HT1080 (cell line): ENCODE measurements at regions not wholly inside any gene's neighbourhood (a gene's known extent, or its start where the extent isn't known, plus 50 kb on each side); places are given as distances from the start of the nearest gene placed in this dataset.
A peak's percentile ranks its signal among the peaks of the same experiment; 100 is the strongest.
"Not testable (repeated sequence)": the region's sequence is repeated elsewhere in the genome, so short reads cannot be mapped to it uniquely, and the experiment has no call there.

Source experiments
- DNase-seq: peaks from one replicate; pipeline ENCODE4 v3.0.0-alpha.2; 2015; ENCODE audit warnings: low read depth

DNA sequence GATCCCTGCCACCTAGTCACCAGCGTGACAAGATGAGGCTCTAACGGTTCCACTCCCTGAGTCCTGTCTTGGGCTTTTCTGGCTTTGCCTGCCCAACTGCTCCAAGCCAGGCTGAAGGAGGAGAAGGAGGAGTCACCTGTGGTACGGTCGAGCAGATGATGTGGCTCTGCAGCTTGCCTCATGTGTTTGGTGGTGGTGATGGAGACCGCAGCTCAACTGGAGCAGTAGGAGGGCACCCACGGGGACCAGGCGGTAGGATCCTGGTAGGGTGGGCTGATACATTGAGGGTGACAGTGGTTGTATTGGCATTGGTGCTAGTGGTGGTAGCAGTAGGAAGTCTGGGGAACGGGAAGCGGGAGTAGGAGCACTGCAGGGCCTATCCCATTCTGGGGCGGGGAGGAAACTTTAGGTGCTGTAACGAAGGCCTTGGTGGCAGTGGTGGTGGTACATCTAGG, 202.8 kb upstream of the WSB1 start:
- DNase-seq, result peak; percentile 48

DNA sequence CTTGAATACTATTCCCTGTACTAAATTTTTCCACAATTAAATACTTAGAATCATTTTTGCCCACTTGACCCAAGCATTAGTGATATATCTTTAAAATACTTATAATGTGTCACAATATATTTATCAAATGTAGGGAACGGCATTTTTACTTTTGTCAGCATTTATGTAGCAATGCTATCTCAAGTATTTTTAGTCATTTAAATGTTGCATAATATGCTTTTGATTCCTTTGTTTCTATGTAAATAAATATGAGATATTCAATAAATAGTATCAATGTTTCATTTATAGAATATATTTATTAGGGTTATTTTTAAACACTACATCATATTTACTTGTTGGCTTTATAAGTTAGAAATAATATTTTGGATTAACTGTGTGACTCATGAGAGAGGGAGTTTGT, 199.7 kb upstream of the WSB1 start:
- DNase-seq, result not testable (repeated sequence)

- not testable (repeated sequence) for DNase-seq
Observed at GRCh38 chr17:27095821-27096220, 198.1 kb upstream of the WSB1 start.

DNA sequence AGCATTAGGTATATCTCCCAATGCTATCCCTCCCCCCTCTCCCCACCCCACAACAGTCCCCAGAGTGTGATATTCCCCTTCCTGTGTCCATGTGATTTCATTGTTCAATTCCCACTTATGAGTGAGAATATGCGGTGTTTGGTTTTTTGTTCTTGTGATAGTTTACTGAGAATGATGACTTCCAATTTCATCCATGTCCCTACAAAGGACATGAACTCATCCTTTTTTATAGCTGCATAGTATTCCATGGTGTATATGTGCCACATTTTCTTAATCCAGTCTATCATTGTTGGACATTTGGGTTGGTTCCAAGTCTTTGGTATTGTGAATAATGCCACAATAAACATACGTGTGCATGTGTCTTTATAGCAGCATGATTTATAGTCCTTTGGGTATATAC, 194.6 kb upstream of the WSB1 start:
- DNase-seq, result not testable (repeated sequence)

DNA sequence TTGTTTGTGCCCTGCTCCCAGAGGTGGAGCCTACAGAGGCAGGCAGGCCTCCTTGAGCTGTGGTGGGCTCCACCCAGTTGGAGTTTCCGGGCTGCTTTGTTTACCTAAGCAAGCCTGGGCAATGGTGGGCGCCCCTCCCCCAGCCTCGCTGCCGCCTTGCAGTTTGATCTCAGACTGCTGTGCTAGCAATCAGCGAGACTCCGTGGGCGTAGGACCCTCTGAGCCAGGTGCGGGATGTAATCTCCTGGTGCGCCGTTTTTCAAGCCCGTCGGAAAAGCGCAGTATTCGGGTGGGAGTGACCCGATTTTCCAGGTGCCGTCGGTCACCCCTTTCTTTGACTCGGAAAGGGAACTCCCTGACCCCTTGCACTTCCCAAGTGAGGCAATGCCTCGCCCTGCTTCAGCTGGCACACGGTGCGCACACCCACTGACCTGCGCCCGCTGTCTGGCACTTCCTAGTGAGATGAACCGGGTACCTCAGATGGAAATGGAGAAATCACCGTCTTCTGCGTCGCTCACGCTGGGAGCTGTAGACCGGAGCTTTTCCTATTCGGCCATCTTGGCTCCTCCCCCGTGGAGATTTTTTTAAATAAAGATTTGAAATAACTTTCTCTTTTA, 189.2 kb upstream of the WSB1 start:
- DNase-seq, result not testable (repeated sequence)

DNA sequence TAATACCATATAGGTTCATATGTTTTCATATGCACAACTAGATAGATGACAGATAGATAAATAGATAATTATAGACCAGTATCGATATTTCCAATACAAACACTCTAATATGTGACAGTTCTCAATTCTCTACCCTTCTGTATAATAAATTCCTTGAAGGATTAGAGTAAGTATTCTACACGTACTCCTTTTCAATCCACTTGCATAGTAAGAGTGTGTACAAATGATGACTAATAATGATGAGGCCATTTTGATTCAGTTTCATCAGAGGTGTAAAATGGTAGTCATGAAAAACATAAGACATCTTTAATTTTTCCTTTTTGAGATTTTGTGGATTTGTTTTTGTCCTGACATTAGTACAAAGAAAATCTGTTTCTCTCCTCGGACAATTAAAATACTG, 188.3 kb upstream of the WSB1 start:
- peak; percentile 10 for DNase-seq

DNA sequence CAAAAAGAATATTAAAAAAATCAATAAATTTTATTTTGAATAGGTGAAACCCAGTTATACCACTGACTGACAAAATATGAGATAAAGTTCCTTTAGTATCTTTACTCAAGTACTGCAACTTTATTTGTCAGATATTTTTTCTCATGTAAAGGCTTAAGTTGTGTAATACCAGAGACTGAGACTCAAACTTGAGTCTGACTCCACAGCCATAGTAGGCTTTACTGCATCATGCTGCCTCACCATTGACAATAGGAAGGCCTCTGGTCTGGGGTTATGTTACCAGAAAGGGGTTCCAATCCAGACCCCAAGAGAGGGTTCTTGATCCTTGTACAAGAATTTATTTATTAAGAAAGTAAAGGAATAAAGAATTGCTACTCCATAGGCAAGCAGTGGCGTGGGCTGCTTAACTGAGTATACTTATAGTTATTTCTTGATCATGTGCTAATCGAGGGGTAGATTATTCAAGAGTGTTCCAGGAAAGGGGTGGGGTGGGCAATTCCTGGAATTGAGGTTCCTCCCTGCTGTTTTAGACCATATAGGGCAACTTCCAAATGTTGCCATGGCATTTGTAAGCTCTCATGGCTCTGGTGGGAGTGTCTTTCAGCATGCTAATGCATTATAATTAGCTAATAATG, 187.4 kb upstream of the WSB1 start:
- DNase-seq, result no peak

DNA sequence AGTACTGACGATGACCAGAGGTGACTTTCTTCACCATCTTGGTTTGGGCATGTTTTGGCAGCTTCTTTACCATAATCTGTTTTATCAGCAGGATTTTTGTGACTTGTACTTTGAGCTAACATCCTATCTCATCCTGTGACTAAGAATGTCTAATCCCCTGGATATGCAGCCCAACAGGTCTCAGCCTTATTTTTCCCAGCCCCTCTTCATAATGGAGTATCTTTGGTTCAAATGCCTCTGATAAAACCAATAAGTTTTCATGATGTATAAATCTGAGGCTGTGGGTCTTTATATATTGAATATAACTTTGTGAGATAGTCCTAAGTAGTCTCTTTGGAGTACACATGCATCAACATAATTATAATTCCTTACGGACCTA, 186.9 kb upstream of the WSB1 start:
- peak; percentile 42 for DNase-seq

DNA sequence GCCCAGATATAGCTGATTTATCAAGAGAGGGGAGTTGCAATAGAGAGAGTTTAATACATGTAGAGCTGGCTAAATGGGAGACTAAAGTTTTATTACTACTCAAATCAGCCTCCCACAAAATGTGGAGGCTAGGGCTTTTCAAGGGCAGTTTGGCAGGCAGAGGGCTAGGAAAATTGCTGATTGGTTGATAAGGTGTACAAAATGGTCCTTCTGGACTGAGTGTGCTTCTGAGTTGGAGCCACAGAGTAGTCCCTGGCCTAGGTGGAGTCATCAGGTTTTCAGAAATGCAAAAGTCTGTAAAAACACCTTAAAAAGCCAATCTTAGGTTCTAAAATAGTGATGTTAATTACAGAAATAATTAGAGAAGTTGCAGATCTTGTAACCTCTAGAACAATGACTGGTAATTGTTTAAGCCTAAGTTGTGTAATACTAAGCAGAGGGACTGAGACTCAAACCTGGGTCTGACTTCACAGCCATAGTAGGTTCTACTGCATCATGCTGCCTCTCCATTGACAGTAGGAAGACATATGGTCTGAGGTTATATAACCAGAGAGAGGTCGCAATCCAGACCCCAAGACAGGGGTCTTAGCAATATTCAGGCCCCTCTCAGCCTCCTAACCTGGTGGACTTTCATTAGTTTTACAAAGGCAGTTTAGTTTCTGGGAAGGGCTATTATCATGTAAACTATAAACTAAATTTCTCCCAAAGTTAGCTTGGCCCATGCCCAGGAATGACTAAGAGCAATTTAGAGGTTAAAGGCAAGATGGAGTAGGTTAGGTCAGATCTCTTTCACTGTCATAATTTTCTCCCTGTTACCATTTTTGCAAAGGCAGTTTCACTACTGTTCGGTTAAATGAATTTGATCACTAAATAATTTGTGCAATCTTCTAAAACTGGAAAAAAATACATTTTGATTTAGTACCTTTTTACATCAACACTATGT, 186.3 kb upstream of the WSB1 start:
- DNase-seq, result not testable (repeated sequence)

GRCh38 chr17:27109346-27109745, 184.6 kb upstream of the WSB1 start:
- peak; percentile 71 for DNase-seq

DNA sequence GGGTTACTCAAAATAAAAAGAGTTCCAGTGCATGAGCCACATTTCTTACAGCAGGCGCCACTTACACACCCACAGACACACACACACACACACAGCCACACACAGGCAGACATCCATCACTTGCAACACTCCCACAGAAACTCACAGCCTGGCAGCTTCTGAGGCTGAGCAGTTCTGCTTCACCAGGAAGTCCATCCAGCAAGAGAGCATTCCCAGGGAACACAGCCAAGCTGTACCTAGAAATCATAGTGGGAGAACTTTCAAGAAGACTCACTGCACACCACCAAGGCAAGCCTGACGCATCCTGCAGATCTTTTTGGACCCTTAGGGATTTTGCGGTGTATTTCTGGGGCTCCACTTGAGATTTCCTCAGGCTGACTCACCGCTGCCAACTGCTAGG, 140.9 kb upstream of the WSB1 start:
- DNase-seq, result no peak

GRCh38 chr17:27155866-27156265, 138.0 kb upstream of the WSB1 start:
- DNase-seq, result no peak

DNA sequence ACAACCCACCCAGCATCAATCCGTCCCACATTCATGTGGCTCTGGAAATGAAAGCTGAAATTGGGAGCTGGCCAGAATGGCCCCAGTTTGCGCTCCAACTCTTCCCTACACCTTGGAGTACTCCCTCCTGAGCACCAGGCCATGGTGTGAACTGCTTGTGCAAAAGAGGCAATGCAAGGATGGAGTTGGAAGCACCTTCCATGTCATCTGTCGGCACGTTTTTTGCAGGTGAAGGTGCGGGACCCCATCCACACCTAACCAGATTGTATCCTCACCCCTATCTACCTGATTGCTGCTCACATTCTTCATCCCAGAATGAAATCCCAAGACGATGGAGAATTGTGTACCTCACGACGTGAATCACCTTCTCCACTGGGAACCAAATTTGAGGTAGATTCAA, 136.6 kb upstream of the WSB1 start:
- DNase-seq, result no peak

DNA sequence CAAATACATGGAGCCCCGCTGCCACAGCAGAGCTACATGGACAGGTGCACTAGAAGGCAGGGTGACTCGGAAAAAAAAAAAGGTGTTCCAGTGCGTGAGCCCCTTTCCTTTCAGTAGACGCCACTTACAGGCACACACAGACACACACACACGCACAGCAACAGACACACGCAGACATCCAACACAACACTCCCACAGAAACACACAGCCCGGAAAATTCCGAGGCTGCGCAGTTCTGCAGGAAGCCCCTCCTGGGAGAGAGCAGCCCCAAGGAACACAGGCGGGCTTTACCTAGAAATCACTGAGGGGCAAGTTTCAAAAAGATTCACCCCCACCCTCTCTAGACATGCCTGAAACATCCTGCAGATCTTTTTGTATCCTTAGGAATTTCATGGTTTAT, 136.0 kb upstream of the WSB1 start:
- no peak for DNase-seq

DNA sequence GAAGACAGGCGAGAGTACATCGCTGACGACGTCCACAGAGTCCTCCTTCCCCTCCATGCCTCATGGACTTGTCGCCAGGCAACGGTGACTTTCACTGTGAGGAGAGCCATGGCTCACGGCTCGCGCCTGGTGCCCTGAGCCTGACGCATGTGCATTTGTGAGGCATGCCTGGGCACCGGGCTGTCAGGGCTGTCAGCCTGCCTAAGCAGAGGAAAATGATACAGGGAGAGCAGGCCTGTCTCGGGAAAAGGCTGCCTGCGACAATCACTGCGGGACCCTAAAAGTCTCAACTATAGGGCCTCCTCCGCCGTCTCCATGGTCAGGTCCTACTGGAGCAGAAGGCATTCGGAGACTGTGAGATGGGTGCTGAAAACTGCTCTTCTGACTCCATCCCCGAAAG, 135.5 kb upstream of the WSB1 start:
- DNase-seq, result no peak

GRCh38 chr17:27180322-27180721, 113.6 kb upstream of the WSB1 start:
- DNase-seq, result no peak

GRCh38 chr17:27181379-27181925, 112.5 kb upstream of the WSB1 start:
- DNase-seq, result not testable (repeated sequence)

DNA sequence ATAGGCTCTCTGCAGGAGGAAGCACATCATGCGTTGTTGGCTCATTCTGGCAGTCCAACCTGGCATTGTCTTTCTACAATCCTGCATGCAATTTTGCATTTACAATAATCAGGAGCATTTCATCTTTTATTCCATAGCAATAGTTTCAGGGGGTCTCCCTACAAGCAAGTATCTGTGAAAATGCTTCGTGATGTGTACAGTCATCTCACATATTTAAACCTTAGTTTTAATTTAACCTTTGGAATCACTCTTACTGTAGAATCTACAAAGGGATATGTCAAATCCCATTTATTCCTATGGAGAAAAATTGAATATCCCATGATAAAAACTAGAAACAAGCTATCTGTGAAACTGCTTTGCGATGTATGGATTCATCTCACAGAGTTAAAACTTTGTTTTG, 112.0 kb upstream of the WSB1 start:
- DNase-seq, result no peak

GRCh38 chr17:27197505-27197904, 96.4 kb upstream of the WSB1 start:
- peak; percentile 36 for DNase-seq

DNA sequence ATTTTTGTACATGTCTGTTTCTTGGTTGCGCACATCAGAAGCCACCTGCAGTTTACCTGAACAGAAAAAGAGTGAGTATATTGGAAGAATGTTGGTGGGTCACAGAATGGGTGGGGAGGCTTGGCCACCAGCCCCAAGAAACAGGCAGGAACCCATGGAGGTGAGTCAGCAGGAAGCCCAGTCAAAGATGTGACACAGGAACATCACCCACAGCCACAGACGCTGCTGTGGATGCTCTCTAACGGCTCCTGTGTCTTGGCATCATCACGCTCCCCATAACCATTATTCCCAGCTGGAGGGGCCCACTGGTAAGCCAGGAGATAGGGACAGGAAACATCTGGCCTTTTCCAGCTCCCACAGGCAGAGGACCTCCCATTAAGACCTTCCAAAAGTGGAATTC, 94.0 kb upstream of the WSB1 start:
- peak; percentile 76 for DNase-seq

DNA sequence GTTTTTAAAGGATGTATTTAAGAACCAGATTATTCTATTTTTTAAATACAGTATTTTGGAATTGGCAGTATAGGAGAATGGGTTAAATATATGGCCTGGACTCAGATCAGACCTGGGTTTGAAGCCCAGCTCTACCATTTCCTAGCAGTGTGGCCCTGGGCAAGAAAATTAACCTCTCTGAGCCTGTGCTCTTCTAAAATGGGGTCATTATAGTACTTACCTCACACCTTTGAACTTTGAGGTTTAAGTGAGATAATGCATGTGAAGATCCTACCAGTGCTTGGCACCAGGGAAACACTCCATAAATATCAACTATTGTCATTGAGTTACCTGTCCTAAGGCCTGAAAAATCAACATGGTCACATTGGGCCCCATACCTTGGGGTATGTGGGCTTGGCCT, 93.4 kb upstream of the WSB1 start:
- no peak for DNase-seq

GRCh38 chr17:27203241-27203640, 90.7 kb upstream of the WSB1 start:
- no peak for DNase-seq
